ENCODE measurements at regions not wholly inside any gene's neighbourhood (a gene's known extent, or its start where the extent isn't known, plus 50 kb on each side); places are given as distances from the start of the nearest gene placed in this dataset.

DNA sequence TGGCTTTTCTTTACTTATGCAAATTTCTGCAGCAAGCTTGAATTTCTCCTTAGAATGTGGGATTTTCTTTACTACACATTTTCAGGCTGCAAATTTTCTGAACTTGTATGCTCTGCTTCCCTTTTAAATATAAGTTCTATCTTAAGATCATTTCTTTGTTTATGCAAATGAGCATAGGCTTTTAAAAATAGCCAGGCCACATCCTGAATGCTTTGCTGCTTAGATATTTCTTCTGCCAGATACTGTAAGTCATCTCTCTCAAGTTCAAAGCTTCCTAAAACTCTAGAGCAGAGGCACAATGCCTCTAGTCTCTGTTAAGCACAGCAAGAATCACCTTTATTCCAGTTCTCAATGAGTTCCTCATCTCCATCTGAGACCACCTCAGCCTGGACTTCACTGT, 685.9 kb upstream of the LRRC4C start:
- Mint-ChIP-seq H3K9me3 (peaks cover 26% of the 10 kb centered on the region), H3K27ac (no peak overlapping the region), H3K4me3 (no peak overlapping the region), H3K27me3 (ENCODE audit: insufficient read depth) (no peaks in the 10 kb centered on the region), H3K4me1 (ENCODE audit: low read depth) (no peaks in the 10 kb centered on the region), H3K36me3 (ENCODE audit: low read depth) (no peaks in the 10 kb centered on the region)
- DNase-seq (ENCODE audit: low spot score): no peak
- intact Hi-C loops (cut with micrococcal nuclease): no loop called here

DNA sequence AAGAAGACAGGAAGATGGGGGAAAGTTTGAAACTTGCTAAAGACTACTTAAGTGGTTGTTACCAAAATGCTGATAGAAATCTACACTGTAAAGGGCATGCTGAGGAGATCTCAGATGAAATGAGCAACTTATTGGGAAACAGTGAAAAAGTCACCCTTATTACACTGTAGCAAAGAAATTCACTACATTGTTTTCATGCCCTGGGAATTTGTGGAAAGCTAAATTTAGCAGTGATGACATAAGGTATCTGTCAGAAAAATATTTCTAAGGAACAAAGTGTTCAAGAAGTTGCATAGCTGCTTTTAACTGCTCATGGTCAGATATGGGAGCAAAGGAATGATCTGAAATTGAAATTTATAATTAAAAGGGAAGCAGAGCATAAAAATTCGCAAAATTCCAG, 702.4 kb upstream of the LRRC4C start:
- DNase-seq (ENCODE audit: low spot score): no peak
- Mint-ChIP-seq H3K27ac (no peak overlapping the region), H3K4me1 (ENCODE audit: low read depth) (no peaks in the 10 kb centered on the region), H3K9me3 (peaks cover 17% of the 10 kb centered on the region), H3K27me3 (ENCODE audit: insufficient read depth) (no peaks in the 10 kb centered on the region), H3K36me3 (ENCODE audit: low read depth) (no peaks in the 10 kb centered on the region), H3K4me3 (no peak overlapping the region)
- intact Hi-C loops (cut with micrococcal nuclease): no loop called here

DNA sequence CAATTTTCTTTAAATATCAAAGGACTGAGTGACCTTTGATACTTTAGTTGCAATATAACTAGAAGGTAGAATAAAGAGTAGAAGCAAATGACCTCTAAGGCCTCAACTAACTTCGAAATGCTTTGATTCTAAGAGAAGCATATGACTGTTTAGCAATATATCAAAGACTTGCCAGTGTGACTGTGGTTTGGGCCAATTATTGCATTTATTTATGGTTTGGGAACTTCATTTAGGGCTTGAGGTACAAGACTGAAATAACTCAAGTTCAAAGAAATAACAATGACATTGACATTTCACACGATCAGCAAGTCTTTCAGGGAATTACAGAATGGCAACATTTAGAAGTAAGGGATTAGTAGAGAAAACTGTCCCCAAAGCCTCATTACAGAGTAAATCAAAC, 709.7 kb upstream of the LRRC4C start:
- Mint-ChIP-seq H3K4me3 (no peak overlapping the region), H3K36me3 (ENCODE audit: low read depth) (no peaks in the 10 kb centered on the region), H3K27me3 (ENCODE audit: insufficient read depth) (no peaks in the 10 kb centered on the region), H3K27ac (no peak overlapping the region), H3K4me1 (ENCODE audit: low read depth) (no peaks in the 10 kb centered on the region), H3K9me3 (peaks cover 18% of the 10 kb centered on the region)
- intact Hi-C loops (cut with micrococcal nuclease): no loop called here
- no peak for DNase-seq (ENCODE audit: low spot score)

DNA sequence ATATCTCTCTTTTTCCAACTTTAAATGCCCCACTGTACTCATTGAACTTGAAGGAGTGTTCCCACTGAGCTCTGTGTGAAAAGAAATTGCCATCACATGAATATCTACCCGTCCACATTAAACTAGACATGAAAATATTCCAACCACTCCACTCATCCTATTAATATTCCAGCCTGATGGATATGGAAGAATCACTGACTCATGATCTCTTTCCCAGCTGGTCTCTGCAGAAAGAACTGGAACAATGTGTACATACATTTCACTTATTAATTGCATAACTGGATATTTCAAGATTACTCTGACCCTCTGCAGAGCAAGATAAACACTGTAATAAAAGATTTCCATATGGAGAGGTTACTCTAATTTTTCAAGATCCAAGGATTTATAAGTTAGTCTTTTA, 711.1 kb upstream of the LRRC4C start:
- H3K4me3 Mint-ChIP-seq: no peak overlapping the region
- intact Hi-C loops (cut with micrococcal nuclease): no loop called here
- no peak overlapping the region for H3K27ac Mint-ChIP-seq
- DNase-seq (ENCODE audit: low spot score): no peak
- H3K4me1 Mint-ChIP-seq (ENCODE audit: low read depth): no peaks in the 10 kb centered on the region
- H3K36me3 Mint-ChIP-seq (ENCODE audit: low read depth): no peaks in the 10 kb centered on the region
- peaks cover 26% of the 10 kb centered on the region for H3K9me3 Mint-ChIP-seq
- no peaks in the 10 kb centered on the region for H3K27me3 Mint-ChIP-seq (ENCODE audit: insufficient read depth)

DNA sequence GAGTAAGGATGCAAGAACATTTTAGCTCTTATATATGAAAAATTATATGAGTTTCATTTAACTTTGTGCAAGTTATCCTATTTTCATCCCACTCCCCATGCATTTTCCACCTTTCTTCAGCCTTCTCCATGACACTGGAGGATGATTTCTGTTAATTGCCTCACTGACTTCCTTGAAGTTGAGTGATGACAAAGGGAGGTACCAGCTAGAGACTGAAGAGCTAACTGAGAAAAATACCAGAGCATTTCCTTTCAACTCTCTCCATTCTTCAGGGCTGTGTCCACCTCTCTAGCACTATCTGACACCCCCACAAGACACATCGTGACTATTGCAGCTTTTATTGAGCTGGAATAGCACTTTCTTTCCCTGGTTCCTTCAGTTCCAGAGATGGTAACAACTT, 711.6 kb upstream of the LRRC4C start:
- no peaks in the 10 kb centered on the region for H3K4me1 Mint-ChIP-seq (ENCODE audit: low read depth)
- H3K36me3 Mint-ChIP-seq (ENCODE audit: low read depth): no peaks in the 10 kb centered on the region
- H3K4me3 Mint-ChIP-seq: no peak overlapping the region
- H3K9me3 Mint-ChIP-seq: peaks cover 26% of the 10 kb centered on the region
- DNase-seq (ENCODE audit: low spot score): no peak
- no peaks in the 10 kb centered on the region for H3K27me3 Mint-ChIP-seq (ENCODE audit: insufficient read depth)
- intact Hi-C loops (cut with micrococcal nuclease): no loop called here
- H3K27ac Mint-ChIP-seq: no peak overlapping the region

DNA sequence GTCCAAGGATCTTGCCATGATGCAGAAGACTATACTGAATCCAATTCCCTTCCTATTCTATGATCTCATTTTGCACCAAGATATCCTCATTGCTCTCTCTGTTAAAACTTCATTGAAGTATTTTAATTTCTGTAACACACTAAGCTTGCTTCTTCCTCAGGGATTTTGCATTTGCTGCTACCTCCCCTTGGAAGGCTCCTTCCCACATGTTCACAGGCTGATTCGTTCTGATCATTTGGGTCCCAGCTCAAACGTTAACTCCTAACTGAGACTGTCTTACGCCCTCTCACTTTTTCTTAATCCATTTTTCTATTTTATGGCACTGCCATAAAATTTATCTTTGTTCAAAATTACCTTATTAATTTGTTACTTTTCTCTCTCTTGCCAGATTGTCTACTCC, 713.0 kb upstream of the LRRC4C start:
- peaks cover 22% of the 10 kb centered on the region for H3K9me3 Mint-ChIP-seq
- no peak overlapping the region for H3K4me3 Mint-ChIP-seq
- no peaks in the 10 kb centered on the region for H3K27me3 Mint-ChIP-seq (ENCODE audit: insufficient read depth)
- DNase-seq (ENCODE audit: low spot score): no peak
- no peak overlapping the region for H3K27ac Mint-ChIP-seq
- intact Hi-C loops (cut with micrococcal nuclease): no loop called here
- no peaks in the 10 kb centered on the region for H3K4me1 Mint-ChIP-seq (ENCODE audit: low read depth)
- H3K36me3 Mint-ChIP-seq (ENCODE audit: low read depth): no peaks in the 10 kb centered on the region

DNA sequence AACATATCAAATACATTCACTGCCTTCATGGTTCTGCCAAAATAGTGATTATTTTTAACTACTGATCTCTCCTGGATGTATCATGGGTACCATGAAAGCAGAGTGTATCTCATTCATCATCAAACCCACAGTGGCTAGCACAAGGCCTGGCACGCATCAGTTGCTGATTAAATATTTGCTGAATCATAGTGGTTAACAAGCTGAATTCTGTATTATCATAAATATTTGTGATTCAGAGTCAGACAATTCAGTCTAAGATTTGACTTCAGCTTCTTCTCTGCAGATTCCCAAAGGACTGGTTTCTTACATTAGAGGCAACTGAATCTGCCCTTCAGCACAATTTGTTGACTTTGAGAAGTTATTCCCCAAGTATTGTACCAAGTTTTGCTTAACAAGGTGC, 715.8 kb upstream of the LRRC4C start:
- H3K9me3 Mint-ChIP-seq: peaks cover 18% of the 10 kb centered on the region
- no peaks in the 10 kb centered on the region for H3K4me1 Mint-ChIP-seq (ENCODE audit: low read depth)
- no peak overlapping the region for H3K27ac Mint-ChIP-seq
- intact Hi-C loops (cut with micrococcal nuclease): no loop called here
- no peak overlapping the region for H3K4me3 Mint-ChIP-seq
- no peak for DNase-seq (ENCODE audit: low spot score)
- H3K36me3 Mint-ChIP-seq (ENCODE audit: low read depth): no peaks in the 10 kb centered on the region
- H3K27me3 Mint-ChIP-seq (ENCODE audit: insufficient read depth): no peaks in the 10 kb centered on the region

DNA sequence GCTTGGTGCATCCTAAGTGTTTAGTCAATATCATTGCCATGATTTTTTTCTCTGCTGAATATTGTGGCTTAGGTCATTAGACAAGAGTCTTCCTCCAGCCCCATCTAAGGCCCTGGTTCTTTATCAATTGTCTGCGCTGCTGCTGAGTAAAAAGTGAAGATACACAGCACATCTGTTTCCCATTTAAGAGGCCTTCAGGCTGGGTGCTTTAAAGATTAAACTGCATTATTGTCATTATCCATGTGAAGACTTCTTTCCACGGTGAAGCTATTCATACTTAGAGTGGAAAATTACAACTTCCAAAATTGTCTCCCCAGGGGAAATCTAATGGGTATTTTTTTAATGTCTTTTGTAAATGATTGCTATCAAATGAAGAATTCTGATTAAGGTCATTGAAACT, 719.8 kb upstream of the LRRC4C start:
- Mint-ChIP-seq H3K4me3 (no peak overlapping the region), H3K36me3 (ENCODE audit: low read depth) (no peaks in the 10 kb centered on the region), H3K9me3 (peaks cover 8% of the 10 kb centered on the region), H3K27ac (no peak overlapping the region), H3K4me1 (ENCODE audit: low read depth) (no peaks in the 10 kb centered on the region), H3K27me3 (ENCODE audit: insufficient read depth) (no peaks in the 10 kb centered on the region)
- intact Hi-C loops (cut with micrococcal nuclease): no loop called here
- DNase-seq (ENCODE audit: low spot score): no peak

DNA sequence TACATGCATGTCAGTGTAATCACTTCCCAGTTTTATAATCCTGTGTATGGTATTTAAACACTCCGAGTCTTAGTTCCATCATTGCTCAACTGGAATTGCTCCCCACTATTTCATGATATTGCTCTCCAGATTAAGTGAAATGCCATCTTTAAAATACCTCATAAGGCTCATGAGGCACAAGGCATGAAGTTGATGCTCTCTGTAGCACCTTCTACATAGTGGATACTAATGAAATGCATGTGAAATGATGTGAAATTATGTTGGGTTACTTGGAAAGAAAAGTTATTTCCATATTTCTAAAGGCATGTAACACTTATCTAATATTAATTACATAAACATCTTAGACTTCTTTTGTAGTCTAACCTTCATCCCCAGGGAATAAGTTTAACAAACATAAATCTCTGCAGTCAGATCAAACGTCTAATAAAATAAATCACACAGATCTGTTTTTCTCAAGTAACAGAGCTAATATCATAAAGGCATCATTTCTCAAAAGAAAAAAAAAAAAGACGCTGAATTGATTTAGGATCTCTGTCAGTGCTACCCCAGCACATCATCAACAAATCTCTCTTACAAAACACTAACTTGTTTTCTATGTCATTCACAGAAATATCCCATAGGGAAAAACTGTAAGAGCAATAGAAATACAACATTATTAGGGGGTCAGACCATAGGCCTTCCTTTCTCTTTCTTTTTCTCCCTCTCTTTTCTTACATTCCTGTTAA, 736.0 kb upstream of the LRRC4C start:
- H3K9me3 Mint-ChIP-seq: peaks cover 34% of the 10 kb centered on the region
- no peak for DNase-seq (ENCODE audit: low spot score)
- no peaks in the 10 kb centered on the region for H3K4me1 Mint-ChIP-seq (ENCODE audit: low read depth)
- intact Hi-C loops (cut with micrococcal nuclease): no loop called here
- no peak overlapping the region for H3K4me3 Mint-ChIP-seq
- no peaks in the 10 kb centered on the region for H3K27me3 Mint-ChIP-seq (ENCODE audit: insufficient read depth)
- no peaks in the 10 kb centered on the region for H3K36me3 Mint-ChIP-seq (ENCODE audit: low read depth)
- no peak overlapping the region for H3K27ac Mint-ChIP-seq

DNA sequence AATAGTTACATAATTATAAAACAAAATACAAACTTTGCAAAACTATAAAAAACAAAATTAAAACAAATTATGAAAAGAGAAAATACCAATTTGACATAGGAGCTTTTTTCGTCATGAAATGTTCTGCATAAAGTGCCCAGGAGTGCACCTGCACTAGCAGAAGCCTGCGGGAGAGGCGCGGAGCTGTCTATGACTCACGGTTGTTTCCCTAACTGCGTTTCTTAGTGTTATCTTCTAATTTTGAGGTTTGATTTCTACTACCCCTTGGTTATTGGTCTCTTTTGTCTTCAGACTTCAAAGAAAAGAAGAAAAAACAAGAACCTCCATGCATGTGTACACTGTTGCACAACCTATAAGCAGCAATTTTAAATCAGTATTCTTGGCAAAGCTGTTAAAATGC, 740.9 kb upstream of the LRRC4C start:
- no peaks in the 10 kb centered on the region for H3K27me3 Mint-ChIP-seq (ENCODE audit: insufficient read depth)

DNA sequence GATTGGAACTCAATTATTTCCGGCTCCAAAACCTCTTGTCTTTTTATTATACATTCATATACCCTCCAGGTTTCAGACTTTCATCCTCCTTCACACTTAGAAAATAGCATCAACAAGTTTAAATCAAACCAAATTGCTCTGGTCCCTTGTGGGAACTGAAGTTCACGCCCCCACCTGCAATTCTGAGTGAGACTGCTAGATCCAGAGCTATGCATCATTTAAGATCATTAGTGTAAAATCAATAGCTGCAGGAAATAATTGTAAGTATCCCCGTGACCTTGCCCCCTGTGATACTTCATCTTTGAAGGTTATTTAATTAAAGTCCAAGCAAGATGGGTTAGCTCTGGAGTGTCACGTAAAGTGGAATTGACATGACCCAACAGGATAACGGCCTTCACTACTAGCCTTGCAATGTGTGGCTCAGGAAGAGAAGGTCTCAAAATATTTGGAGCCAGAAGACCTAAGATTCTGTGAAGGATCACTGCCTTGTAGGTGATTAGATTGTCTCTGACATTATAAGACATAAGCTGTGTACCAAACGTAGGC, 742.2 kb upstream of the LRRC4C start:
- Mint-ChIP-seq H3K27ac (no peak overlapping the region), H3K36me3 (ENCODE audit: low read depth) (no peaks in the 10 kb centered on the region), H3K4me1 (ENCODE audit: low read depth) (no peaks in the 10 kb centered on the region), H3K9me3 (peaks cover 26% of the 10 kb centered on the region), H3K4me3 (no peak overlapping the region), H3K27me3 (ENCODE audit: insufficient read depth) (no peaks in the 10 kb centered on the region)
- no peak for DNase-seq (ENCODE audit: low spot score)
- intact Hi-C loops (cut with micrococcal nuclease): no loop called here

More for the DNA sequence above, 740.9 kb upstream of the LRRC4C start:
- intact Hi-C loops (cut with micrococcal nuclease): no loop called here
- no peak for DNase-seq (ENCODE audit: low spot score)
- Mint-ChIP-seq H3K9me3 (peaks cover 34% of the 10 kb centered on the region), H3K27ac (no peak overlapping the region), H3K36me3 (ENCODE audit: low read depth) (no peaks in the 10 kb centered on the region), H3K4me3 (no peak overlapping the region), H3K4me1 (ENCODE audit: low read depth) (no peaks in the 10 kb centered on the region)

DNA sequence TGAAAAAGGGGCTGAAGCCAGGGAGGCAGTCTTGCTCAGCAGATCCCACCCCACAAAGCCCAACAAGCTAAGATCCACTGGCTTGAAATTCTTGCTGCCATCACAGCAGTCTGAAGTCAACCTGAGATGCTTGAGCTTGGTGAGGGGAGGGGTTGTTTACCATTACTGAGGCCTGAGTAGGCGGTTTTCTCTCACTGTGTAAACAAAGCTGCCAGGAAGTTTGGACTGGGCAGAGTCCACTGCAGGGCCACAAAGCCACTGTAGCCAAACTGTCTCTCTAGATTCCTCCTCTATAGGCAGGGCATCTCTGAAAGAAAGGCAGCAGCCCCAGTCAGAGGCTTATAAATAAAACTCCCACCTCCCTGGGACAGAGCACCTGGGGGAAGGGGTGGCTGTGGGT, 746.1 kb upstream of the LRRC4C start:
- Mint-ChIP-seq H3K9me3 (peaks cover 26% of the 10 kb centered on the region), H3K27ac (no peak overlapping the region), H3K27me3 (ENCODE audit: insufficient read depth) (no peaks in the 10 kb centered on the region), H3K4me1 (ENCODE audit: low read depth) (no peaks in the 10 kb centered on the region), H3K4me3 (no peak overlapping the region), H3K36me3 (ENCODE audit: low read depth) (no peaks in the 10 kb centered on the region)
- intact Hi-C loops (cut with micrococcal nuclease): no loop called here
- DNase-seq (ENCODE audit: low spot score): no peak

DNA sequence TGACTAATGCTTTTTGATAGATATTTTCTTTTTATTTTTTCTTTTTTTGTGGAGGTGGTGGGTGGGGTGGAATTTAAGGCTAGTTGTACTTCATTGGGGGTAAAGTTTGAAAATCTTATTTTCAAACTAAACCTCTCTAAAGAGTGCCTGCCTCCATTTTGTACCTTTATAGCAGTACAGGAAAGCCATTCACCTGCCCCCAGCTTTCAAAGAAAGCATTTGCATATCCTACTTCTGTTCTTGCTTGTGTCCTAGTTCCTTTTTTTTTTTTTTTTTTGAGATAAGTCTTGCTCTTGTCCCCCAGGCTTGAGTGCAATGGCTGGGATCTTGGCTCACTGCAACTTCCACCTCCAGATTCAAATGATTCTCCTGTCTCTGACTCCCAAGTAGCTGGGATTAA, 766.2 kb upstream of the LRRC4C start:
- Mint-ChIP-seq H3K36me3 (ENCODE audit: low read depth) (no peaks in the 10 kb centered on the region), H3K9me3 (peaks cover 10% of the 10 kb centered on the region), H3K27ac (no peak overlapping the region), H3K4me3 (no peak overlapping the region), H3K4me1 (ENCODE audit: low read depth) (no peaks in the 10 kb centered on the region), H3K27me3 (ENCODE audit: insufficient read depth) (no peaks in the 10 kb centered on the region)
- DNase-seq (ENCODE audit: low spot score): no peak
- intact Hi-C loops (cut with micrococcal nuclease): no loop called here

DNA sequence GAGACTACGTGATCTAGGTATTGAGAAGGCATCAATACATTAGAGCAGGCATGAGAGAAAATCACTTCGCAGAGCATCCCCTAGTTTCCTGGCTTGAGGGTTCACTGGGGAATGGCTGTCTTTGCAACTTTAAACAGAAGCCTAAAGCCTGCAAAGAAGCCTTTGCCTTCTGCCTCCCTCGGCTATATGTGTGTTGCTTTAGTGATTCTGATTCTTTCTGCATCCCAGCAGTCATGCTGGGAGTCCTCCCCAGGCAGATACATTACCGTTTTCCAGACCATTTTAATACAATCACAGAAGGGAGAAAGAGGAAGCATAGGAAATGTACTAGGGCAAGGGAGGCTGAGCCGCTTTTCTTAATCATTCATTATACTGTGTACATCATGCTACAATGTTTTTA, 773.2 kb upstream of the LRRC4C start:
- no peak overlapping the region for H3K27ac Mint-ChIP-seq
- H3K4me3 Mint-ChIP-seq: no peak overlapping the region
- no peaks in the 10 kb centered on the region for H3K4me1 Mint-ChIP-seq (ENCODE audit: low read depth)
- no peaks in the 10 kb centered on the region for H3K36me3 Mint-ChIP-seq (ENCODE audit: low read depth)
- peaks cover 12% of the 10 kb centered on the region for H3K9me3 Mint-ChIP-seq
- intact Hi-C loops (cut with micrococcal nuclease): no loop called here
- no peaks in the 10 kb centered on the region for H3K27me3 Mint-ChIP-seq (ENCODE audit: insufficient read depth)
- no peak for DNase-seq (ENCODE audit: low spot score)
